GM19455 (cell line): ENCODE measurements at regions not wholly inside any gene's neighbourhood (a gene's known extent, or its start where the extent isn't known, plus 50 kb on each side); places are given as distances from the start of the nearest gene placed in this dataset.
A peak's percentile ranks its signal among the peaks of the same experiment; 100 is the strongest.

Source experiments
- ATAC-seq: cut with Tn5 transposase; IDR thresholded peaks from one replicate; pipeline ENCODE4 v1.9.1; 2021; ENCODE audit not compliant: unreplicated experiment

DNA sequence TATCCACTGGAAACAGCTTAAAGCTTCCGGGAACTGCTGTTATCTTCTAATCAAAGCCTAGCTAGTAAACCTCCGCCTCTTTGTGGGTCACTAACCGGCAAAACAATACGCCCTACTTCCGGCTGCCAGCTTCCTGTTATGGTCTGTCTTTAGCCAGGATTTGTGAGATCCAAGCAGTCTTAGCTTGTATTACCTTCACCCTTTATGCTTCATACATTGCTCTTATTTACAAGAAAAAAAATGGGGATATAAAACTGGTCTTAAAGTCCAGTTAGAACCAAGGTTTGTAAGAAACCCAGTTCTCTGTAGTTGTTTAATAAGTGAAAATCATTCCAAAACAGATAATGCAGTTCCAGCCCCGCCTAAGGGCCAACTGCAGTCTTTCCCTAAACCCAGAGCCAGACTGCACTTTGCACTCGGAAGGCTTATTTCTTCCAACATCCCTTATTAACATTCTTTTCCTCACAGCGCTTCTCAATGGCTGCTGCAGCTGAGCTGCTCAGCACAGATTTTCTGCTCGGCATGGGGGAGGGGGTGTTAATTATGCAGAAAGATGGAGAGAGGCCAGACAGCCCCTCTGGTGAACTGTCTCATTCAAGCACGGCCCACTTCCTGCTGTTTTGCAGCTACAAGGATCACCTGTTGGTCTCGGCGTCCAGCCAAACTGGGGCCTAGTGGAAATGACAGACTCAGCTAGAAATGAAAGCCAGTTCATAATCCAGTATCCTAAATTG is 368.4 kb downstream of the KLF12 start:
- ATAC-seq, result no peak

DNA sequence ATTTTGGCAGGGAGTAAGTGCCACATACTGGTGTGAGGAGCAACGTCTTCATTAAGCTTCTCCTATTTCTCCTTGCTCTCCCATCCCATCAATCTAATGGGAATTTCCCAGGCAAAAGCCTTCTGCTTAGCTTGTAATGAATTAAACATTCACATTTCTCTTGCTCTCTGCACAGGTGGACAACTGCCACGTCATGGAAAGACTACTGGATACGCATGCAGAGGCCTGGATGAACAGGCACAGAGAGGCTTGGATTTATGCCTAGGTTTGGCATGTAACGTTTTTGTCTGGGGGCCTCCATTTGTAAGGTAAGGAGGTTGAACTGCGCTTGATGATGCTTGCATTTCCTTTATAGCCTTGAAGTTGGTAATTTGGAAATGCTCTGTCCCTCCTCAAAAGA is 374.8 kb downstream of the KLF12 start:
- no peak for ATAC-seq

DNA sequence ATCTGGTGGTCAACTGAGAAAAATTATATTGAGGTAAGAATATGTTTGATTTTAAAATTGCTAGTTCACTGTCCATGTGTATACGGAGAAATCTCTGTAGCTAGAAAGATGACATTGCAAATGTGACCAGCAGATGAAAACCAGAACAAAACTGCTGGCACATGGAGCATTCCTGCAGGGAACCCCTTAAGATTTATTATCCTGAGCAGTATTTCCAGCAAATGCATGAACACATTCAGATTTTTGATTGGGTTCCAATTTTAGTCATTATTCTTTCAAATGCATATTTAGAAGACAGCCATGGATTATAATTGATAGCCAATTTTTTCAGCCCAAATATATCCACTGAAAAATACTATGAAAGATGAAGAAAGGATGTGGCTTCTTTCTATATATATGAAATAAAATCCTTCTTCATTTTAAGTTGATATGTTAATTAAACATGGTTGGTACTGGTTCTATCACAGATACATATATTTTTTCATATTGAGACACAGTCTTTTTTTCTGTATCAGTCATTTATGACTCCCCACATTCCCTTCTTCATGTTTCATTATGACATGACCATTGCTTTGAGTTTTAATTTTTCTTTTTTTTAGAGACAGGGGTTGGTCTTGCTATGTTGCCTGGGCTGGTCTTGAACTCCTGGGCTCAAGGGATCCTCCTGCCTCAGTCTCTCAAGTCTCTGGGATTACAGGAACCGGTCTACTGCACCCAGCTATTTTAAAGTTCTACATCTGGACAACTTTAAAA is 376.5 kb downstream of the KLF12 start:
- no peak for ATAC-seq

DNA sequence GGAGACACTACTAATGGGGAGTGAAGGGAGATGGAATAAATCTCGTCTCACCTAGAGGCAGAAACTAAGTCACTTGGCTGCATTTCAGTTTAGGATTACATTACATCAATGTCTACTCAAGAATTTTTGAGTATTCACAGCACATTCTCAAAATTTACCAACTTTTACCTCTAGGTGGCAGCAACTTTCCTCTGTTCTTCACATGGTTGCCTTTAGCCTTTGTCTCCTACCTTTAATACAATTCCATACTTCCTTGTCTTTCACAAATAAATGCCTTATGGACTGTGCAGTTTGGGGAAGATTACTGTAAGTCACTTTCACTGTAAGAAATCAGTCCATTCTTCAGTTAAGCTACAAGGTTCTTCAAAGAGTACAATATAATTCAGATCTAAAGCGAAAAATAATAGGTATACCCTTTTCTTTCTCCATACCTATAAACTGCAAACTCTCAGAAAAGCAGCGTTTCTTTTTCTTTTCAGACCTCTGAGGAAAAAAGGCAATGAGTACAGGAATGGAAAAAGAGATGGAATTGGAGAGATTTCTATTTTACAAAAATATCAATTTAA is 379.4 kb downstream of the KLF12 start:
- no peak for ATAC-seq

DNA sequence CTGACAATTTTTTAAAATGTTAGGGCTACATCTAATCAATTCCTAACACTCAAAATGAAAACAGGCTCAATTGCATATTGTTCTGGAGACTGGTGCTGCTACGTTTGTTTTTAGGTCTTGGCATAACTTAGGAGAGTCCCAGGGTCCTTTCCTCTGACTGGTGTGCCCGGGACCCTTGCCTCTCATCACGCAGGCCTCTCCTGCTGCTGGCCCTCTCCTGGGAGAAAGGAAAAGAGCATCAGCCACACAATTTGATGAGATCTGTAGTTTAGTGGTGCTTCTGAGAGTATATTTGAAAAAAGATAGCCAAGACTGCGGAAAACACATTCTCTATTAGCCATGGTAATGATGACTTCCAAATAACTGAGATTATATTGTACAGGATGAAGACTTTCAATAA is 380.0 kb downstream of the KLF12 start:
- no peak for ATAC-seq

DNA sequence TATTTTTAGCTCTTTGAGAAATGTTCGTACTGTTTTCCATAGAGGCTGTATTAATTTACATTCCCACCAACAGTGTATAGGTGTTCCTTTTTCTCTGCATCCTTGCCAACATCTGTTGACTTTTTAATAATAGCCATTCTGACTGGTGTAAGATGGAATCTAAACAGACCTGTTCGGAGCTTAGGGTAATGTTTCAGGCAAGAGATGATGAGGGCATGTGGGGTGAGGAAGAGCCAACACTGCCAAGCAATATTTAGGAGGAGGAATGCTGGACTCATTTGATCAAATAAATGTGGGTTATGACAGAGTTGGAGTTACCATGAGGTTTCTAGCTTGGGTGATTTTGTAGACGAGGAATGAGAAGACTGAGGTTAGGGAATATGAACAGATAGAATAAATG is 382.9 kb downstream of the KLF12 start:
- ATAC-seq, result no peak

DNA sequence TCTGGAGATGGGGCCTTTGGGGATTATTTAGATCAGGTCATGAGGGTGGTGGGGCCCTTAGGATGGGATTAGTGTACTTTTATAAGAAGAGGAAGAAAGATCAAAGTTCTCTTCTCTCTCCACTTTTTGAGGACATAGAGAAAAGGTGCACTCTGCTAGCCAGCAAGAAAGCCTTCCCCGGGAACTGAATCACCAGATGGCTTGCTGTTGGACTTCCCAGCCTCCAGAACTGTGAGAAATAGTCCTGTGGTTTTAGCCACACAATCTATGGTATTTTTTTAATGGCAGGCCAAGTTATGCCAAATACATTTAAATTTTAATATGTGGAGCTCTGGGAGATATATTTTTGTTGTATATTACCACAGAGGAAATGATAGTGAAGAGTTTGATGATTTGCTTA is 385.8 kb downstream of the KLF12 start:
- no peak for ATAC-seq

DNA sequence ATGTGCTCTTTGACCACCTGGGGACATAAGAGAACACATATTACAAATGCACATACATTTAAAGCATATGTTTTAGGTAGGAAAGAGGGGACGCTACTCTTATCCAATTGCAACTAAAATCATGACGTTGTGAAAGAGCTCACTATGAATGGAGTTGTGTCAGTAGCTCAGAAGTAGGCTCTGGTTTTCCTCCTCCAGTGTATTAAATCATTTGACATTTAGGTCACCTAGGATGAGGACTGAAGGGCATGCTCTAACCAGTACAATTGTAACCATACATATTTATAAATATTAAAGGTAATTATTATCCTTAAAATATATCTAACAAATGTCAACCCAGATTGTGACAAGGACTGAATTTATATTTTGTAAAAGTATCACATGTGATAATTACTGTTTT is 389.0 kb downstream of the KLF12 start:
- no peak for ATAC-seq

DNA sequence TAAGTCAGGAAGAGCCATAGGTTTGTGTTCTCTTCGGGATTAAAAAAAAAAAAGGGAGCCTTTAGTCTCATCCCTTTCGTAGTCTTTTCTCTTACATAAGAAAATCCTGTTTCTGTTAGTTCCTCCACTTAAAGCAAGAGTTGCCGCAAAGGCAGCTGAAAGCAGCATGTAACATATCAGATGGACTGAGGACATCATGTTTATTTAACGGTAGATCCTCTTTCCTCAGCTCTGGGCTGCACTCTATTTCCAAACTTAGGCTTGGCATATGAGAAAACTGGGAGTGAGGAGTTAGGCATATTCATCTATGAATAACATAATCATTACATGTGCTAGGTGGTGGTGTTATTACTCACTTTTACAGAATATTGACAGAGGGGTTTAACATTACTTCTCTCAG is 391.2 kb downstream of the KLF12 start:
- no peak for ATAC-seq

DNA sequence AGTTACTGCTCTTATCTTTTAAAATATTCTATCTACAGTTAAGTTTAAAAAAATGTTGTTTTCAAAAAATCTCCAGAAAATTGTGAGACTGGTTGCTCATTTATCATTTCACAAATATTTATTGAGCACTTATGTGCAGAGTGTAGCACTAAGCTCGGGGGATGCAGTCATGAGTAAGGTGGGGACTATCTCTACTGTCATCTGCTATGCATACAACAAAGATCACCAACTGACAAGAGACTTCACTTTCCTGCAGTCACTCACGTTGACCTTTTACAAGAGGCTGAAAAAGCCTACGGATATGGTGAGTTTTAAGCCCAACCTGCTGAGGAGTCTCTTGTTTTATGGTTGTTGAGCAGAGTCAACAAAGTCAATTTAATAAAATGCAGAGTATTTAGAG is 392.5 kb downstream of the KLF12 start:
- ATAC-seq, result no peak

DNA sequence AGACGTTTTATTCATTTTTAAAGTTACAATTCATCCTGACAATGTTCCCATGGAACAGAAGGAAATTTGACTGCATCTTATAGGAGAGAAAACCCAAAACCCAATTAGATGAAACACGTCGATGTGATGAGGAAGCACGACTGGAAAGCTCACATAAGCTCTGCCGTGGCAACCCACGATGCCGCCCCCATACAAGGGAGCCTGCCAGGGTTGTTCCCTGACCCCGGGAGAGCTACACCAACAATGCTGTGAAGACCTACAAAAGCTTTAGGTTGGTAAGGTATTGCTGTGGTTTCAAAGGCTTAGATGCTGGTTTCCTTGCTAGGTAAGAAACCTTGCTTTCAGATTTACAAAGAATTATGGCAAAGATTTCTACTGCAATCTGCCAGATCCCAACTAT is 393.1 kb downstream of the KLF12 start:
- no peak for ATAC-seq

DNA sequence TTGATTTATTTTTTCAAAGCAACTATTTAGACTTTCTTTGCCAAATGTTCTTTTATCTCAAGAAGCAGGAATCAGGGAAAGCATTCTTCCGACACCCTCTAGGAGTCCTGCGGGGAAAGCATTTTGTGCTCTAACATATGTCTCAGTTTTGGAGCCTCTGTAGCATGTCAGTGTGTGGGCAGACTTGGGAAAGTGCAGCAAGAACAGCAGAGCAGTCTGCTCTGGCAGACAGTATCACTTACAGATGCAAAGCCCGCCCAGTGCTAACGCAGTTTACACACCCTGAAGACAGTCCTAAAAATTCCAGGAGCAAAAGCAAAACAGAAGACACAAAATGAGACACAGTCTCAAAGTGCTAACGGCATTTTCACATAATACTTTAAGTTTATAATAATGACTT is 393.5 kb downstream of the KLF12 start:
- no peak for ATAC-seq

DNA sequence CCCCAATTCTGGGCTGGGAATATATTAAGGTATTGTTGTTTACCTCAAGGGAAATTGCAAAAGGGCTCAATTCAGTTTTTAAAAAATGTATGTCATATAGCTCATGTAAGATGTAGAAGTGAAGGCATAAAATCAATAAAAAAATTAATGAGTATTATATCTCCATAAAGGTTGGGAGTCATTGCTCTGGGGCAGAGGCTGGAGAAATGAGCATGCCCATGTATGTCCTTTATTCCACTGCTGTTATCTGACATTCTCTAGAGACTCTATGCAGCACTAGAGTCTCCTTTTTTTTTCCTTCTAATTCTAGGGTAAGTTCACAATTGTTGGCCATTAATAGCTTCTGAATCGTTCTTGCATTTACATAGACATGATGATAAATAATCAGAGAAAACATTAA is 394.8 kb downstream of the KLF12 start:
- no peak for ATAC-seq

DNA sequence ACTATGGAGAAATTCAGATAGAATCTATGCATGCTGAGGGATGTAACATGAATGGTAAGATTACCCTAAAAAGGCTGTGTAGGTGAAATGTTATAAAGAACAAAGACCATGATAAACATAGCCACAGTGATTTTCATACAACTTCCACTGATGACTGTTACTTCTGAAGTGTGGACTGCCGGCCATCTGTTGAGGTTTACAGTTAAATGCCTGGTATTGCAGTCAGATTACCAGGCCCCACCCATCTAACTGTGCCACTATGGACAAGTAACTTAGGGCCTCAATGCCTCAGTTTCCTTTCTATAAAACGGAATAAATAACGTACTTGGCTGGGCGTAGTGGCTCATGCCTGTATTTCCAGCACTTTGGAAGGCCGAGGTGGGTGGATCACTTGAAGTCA is 395.6 kb downstream of the KLF12 start:
- no peak for ATAC-seq

DNA sequence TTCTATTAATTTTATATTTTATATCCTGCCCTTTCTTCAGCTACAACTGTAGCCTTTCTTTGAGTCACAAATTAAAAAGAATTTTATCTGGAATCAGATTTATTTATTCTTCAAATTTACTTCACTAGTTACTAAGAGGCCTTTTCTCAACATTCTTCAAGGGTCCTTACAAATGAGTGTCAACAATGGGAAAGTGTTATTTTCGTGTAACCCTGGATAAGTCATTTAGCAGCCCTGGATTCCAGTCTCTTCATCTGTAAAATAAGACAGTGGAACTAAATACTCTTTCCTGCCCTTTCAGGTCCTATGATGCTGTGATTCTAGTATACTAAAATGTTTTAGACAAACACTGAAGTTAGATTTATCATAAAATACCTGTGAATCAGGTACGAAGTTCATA is 397.0 kb downstream of the KLF12 start:
- ATAC-seq, result no peak

DNA sequence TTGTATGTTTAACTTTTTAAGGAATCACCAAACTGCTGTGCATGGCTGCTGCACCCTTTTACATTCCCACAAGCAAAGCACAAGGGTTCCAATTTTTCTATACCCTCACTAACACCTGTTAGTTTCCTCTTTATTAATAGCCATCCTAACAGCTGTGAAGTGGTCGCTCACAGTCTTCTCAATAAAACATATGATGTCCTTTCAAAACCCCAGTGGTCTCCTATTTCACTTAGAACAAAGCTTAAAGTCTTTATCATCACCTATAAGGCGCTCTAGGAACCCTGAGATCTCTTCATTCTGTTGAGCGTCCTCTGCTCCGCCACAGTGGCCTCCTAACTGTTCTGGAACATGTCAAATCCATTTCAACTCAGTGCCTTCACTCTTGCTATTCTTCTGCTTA is 400.5 kb downstream of the KLF12 start:
- ATAC-seq, result no peak

DNA sequence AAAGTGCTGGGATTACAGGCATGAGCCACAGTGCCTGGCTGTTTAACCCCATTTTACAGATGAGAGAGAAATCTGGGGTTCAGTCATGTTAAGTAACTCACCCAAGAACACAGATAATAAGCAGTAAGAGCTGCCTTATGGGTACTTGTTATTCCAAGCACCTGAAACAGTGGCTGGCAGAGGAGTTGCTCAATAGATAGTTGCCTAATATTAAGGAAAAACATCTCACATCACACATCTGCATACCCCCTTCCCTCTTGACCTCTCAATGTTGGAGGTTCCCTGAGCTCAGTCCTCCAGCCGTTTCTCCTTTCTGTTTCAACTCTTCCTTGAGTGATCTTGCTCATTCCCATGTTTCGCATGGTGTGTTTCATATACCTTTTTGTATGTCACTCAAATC is 401.9 kb downstream of the KLF12 start:
- ATAC-seq, result no peak

DNA sequence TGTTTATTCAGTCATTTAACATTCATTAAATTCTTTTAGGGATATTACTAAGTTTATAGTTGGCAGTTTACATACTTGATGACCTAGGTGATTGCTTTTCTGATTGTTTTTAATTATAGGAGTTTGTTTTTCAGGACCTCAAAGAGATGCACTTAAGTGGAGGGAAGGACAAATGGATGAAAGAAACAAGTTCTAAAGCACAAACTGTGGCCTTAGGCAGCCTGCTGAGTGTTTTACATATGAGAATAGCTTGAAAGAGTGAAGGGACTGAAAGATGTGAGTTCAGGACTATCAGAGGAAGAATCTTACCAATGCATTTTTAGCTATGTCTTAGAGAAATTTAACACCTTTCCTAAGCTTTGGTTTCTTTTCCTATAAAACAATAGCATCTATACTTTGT is 402.6 kb downstream of the KLF12 start:
- ATAC-seq, result no peak

DNA sequence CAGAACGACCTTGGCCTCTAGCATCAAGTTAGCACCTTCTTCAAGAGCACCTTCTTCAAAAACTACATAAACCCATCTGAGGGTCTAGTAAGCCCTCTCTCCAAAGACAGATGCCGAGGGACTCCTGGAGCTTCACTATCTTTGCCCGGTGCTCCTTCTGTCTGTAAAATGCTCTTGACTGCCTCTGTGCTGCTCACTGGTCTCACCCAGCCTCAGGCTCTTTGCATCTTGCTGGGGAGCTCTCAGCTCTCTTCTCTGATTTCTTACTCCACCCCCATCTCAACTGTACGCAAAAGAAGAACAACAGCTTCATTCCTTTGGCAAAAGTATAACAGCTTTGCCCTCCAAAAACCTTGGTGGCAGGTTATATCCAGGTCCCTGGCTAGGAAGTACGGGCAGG is 404.2 kb downstream of the KLF12 start:
- no peak for ATAC-seq

DNA sequence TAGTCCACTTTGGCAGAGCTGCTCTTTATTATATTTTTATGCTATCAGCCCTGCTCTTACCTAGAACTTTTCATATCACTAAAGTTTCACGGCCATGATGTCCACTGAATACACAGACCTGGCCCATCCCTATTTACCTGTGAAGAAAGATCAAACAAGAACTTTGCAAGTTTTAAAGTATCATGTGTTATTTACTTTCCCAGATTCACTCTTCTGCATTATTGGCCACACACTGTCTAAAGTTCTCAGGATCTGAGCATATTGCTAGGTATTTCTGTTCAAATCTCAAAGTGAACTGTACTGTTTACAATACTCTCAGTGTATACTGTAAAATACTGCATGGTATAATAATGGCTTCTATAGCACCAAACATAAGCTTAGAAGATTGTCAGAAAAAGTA is 405.2 kb downstream of the KLF12 start:
- ATAC-seq, result no peak

DNA sequence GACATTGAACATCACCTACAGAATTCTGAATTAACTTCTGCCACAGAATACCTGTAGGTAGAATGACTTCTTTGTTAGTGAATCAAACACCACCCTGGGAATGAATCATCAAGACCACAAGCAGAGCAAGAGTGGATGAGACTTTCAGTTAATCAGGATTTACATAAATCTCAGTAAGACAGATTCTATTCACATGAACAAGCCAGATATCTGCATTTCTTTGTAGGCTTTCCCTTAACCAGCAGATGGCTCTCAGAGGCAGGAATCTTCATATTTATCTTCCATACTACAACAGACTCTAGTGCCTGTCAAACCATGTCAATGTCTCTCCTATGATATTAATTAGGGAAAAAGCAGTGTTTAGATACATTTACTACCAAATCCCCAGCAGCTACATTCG is 412.1 kb downstream of the KLF12 start:
- ATAC-seq, result peak; percentile 92

DNA sequence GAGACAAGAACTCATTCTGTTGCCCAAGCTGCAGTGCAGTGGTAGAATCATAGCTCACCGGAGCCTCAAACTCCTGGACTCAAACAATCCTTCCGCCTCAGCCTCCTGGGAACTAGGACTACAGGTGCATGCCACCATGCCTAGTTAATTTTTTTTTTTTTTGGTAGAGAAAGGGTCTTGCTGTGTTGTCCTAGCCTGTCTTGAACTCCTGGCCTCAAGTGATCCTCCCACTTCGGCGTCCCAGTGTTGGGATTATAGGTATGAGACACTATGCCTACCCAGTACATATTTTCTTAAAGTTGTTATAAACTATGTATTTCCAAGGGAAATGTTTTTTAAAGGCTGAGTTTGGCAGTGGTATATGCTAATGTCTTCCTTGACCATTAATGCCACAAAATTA is 412.6 kb downstream of the KLF12 start:
- no peak for ATAC-seq
